Lung (tissue), 11 donors: ENCODE measurements at regions not wholly inside any gene's neighbourhood (a gene's known extent, or its start where the extent isn't known, plus 50 kb on each side); places are given as distances from the start of the nearest gene placed in this dataset.
A peak's percentile ranks its signal among the peaks of the same experiment; 100 is the strongest.

Experiments used
- ATAC-seq: fragments of 200-7000 bp; cut with Tn5 transposase; one replicate; pipeline ENCODE4 v1.9.1; 2020; ENCODE audit warnings: moderate number of reproducible peaks; ENCODE audit not compliant: insufficient read depth, low FRiP score
- DNase-seq, 3 donors: peaks; one replicate each; pipeline ENCODE4 v3.0.0-alpha.2; 2013 to 2017
- H3K27ac ChIP-seq, 2 donors: one replicate each; pipeline ENCODE4 v1.5.1; 2013; ENCODE audit warnings: mild to moderate bottlenecking in 2 of 2, moderate library complexity in 2 of 2, control low read depth in 1 of 2, inconsistent platforms in 1 of 2, low read depth in 1 of 2, low read length in 1 of 2
- H3K27me3 ChIP-seq, 3 donors: one replicate each; pipeline ENCODE4 v1.5.1; 2013; ENCODE audit warnings: low read length in 2 of 3; ENCODE audit not compliant: control insufficient read depth in 3 of 3, insufficient read depth in 3 of 3
- H3K36me3 ChIP-seq, 4 donors: one replicate each; pipeline ENCODE4 v1.5.1; 2013; ENCODE audit warnings: low read length in 4 of 4, mild to moderate bottlenecking in 1 of 4, moderate library complexity in 1 of 4; ENCODE audit not compliant: control insufficient read depth in 4 of 4, insufficient read depth in 4 of 4
- H3K4me1 ChIP-seq, 5 donors: one replicate each; pipeline ENCODE4 v1.5.1; 2013; ENCODE audit warnings: low read length in 5 of 5, mild to moderate bottlenecking in 2 of 5, moderate library complexity in 1 of 5; ENCODE audit not compliant: control insufficient read depth in 5 of 5, insufficient read depth in 5 of 5
- H3K4me3 ChIP-seq: one replicate; pipeline ENCODE4 v1.5.1; 2013; ENCODE audit warnings: mild to moderate bottlenecking, control low read depth, moderate library complexity
- H3K9ac ChIP-seq, 2 donors: one replicate each; pipeline ENCODE4 v1.5.1; 2013; ENCODE audit warnings: low read length in 2 of 2, control low read depth in 1 of 2; ENCODE audit not compliant: insufficient read depth in 1 of 2
- H3K9me3 ChIP-seq, 4 donors: one replicate each; pipeline ENCODE4 v1.5.1; 2013; ENCODE audit warnings: low read length in 3 of 4, mild to moderate bottlenecking in 1 of 4, moderate library complexity in 1 of 4; ENCODE audit not compliant: control insufficient read depth in 4 of 4, insufficient read depth in 3 of 4
- WGBS, 2 donors: extraction: QIAGEN DNeasy Blood & Tissue Kit; methylation state at CpG; one replicate each; pipeline ENCODE4 v1.1.7; 2013; 5-methylcytosine and 5-hydroxymethylcytosine counted together
- TF ChIP-seq, protein P1 (sequence below): IDR thresholded peaks from 2 replicates; pipeline ENCODE4 v1.5.1; 2012; ENCODE audit warnings: mild to moderate bottlenecking; ENCODE audit errors: control extremely low read depth, extremely low read depth
- donor health status: control.
- donor health status: control.
- donor health status: Bipolar disorder and iron deficiency.
- donor health status: healthy.
- donor health status: DM: yes; HTN: yes; CAD: no.

DNA sequence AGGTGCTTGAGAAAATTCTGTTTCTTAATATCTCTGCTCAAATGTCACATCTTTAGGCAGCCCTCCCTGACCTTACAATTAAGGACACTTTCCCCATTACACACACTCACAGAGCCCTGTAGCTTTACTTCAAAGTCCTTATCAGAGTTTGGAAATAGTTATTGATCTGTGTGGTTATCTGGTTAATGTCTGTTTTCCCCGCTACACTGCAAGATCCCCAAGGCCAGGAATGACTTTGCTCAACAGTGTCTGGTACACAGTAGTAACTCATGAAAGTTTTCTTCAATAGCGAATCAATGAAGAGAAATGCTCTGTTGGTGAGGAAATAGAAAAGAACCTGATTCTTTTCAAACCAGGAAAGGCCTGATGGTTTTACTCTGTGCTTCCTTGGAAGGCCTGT is 554.4 kb downstream of the REEP3 start:
- TF ChIP-seq, protein P1, sequence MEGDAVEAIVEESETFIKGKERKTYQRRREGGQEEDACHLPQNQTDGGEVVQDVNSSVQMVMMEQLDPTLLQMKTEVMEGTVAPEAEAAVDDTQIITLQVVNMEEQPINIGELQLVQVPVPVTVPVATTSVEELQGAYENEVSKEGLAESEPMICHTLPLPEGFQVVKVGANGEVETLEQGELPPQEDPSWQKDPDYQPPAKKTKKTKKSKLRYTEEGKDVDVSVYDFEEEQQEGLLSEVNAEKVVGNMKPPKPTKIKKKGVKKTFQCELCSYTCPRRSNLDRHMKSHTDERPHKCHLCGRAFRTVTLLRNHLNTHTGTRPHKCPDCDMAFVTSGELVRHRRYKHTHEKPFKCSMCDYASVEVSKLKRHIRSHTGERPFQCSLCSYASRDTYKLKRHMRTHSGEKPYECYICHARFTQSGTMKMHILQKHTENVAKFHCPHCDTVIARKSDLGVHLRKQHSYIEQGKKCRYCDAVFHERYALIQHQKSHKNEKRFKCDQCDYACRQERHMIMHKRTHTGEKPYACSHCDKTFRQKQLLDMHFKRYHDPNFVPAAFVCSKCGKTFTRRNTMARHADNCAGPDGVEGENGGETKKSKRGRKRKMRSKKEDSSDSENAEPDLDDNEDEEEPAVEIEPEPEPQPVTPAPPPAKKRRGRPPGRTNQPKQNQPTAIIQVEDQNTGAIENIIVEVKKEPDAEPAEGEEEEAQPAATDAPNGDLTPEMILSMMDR, result no peak
- ATAC-seq, result no peak
- no peaks in the 10 kb centered on the region for H3K36me3 ChIP-seq
- H3K4me1 ChIP-seq, result no peaks in the 10 kb centered on the region
- WGBS, 2 donors, result 87 to 93% methylated on average over 2 of the region's 2 CpGs
- no peak for DNase-seq
- H3K4me3 ChIP-seq, result no peak overlapping the region
- no peak overlapping the region for H3K9ac ChIP-seq
- no peaks in the 10 kb centered on the region for H3K9me3 ChIP-seq
- no peaks in the 10 kb centered on the region for H3K27me3 ChIP-seq
- no peak overlapping the region for H3K27ac ChIP-seq

DNA sequence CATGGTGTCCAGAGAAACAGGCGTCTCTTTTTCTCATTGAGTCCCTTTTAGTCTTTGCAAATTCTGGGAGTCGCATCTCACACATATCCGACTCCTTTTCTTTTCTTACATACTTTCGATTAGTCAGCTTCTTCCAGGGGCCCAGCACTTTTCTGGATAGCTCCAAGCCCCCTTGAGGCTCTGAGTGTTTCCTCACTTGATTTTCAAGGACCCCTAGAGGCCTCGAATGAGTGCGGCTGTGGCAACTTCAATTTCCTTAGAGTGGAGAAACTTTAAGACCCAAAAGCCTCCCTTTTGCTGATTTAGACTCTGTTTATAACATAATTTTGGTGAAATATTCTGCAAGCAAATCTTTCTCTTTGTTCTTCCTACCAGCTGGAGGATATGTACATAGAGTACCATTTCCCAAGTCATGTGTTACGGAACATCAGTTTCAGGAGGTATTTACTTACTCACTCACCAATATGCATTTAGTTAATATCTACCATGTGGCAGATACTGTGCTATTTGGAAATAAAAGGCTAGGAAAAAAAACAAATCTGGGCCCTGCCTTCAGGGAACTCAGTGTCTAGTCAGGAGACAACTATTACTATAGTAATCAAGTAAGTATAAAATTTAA is 555.2 kb downstream of the REEP3 start:
- DNase-seq (peak; percentile 18 to 27 (median 24)), ATAC-seq (no peak)
- Histone ChIP-seq H3K4me3 (no peak overlapping the region), H3K27ac (no peak overlapping the region), H3K36me3 (no peaks in the 10 kb centered on the region), H3K4me1 (no peaks in the 10 kb centered on the region), H3K27me3 (no peaks in the 10 kb centered on the region), H3K9ac (no peak overlapping the region), H3K9me3 (no peaks in the 10 kb centered on the region)
- TF ChIP-seq, protein P1, result no peak
- 72 to 73% methylated on average over 7 of the region's 7 CpGs for WGBS, 2 donors

DNA sequence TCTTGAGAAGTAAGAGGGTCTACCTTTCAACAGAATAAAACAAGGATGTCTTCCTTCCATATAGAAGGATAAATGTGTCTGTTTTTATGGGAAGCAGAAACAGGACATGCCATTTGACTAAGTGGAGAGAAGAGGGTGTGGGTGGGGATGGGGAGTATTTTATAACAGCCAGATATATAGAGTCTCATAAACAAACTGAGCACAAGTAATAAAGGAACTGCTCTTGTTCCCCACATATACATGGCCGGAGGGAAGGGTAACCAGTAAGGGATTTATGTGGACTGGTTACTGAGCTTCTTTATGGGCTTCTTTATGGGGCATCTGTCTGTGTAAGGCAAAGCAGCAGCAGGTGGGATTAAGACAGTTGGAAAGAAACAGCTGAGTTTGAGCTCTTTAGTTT is 558.1 kb downstream of the REEP3 start:
- TF ChIP-seq, protein P1, result no peak
- WGBS, 2 donors, result 65 to 83% methylated on average over 1 of the region's 1 CpG
- ATAC-seq (no peak), DNase-seq (no peak)
- no peaks in the 10 kb centered on the region for H3K4me1 ChIP-seq
- H3K27me3 ChIP-seq, result no peaks in the 10 kb centered on the region
- no peak overlapping the region for H3K9ac ChIP-seq
- H3K36me3 ChIP-seq, result no peaks in the 10 kb centered on the region
- no peak overlapping the region for H3K4me3 ChIP-seq
- no peaks in the 10 kb centered on the region for H3K9me3 ChIP-seq
- no peak overlapping the region for H3K27ac ChIP-seq

DNA sequence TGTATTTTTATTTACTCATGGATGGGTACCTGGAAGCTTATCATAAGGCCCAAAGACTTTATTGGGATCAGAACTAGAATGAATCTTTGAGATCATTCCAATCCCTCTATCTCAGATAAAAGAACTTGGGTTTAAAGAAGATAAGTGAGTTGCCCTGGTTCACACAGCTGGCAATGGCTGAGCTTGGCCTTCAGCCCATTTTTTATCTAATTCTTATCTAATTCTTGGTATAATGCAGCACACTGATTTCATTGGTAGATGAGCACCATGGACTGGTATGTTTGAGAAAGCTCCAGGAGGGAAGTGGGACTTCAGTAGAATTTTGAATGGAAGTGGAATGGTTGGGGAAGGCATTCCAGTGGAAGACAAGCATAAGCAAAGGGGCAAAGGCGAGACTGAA is 558.9 kb downstream of the REEP3 start:
- Histone ChIP-seq H3K4me3 (no peak overlapping the region), H3K4me1 (no peaks in the 10 kb centered on the region), H3K9ac (no peak overlapping the region), H3K36me3 (no peaks in the 10 kb centered on the region), H3K9me3 (no peaks in the 10 kb centered on the region), H3K27ac (no peak overlapping the region), H3K27me3 (no peaks in the 10 kb centered on the region)
- WGBS, 2 donors, result 93% methylated on average over 1 of the region's 1 CpG
- TF ChIP-seq, protein P1, result no peak
- DNase-seq, result no peak
- ATAC-seq, result no peak
